SU-DHL-6 (cell line): ENCODE measurements at regions not wholly inside any gene's neighbourhood (a gene's known extent, or its start where the extent isn't known, plus 50 kb on each side); places are given as distances from the start of the nearest gene placed in this dataset.
"Not testable (repeated sequence)": the region's sequence is repeated elsewhere in the genome, so short reads cannot be mapped to it uniquely, and the experiment has no call there.

Experiments
- H2AFZ ChIP-seq: fragments of 200-600 bp; sonication (generic); 2 replicates; pipeline ENCODE4 v1.6.1; 2014; ENCODE audit warnings: low read depth, mild to moderate bottlenecking, moderate library complexity, mixed read lengths, antibody characterized with exemption, low read length; ENCODE audit not compliant: severe bottlenecking
- H3F3A ChIP-seq: fragments of 200-600 bp; shearing (Covaris generic); 2 replicates; pipeline ENCODE4 v1.6.0; 2016; ENCODE audit warnings: antibody characterized with exemption, mild to moderate bottlenecking; ENCODE audit not compliant: insufficient read depth
- H3K27ac ChIP-seq: fragments of 200-600 bp; sonication (generic); 2 replicates; pipeline ENCODE4 v1.5.1; 2016; ENCODE audit warnings: low read depth, mild to moderate bottlenecking, low read length, moderate library complexity, mixed read lengths
- H3K27me3 ChIP-seq: fragments of 200-600 bp; sonication (generic), shearing (Covaris generic); 2 replicates; pipeline ENCODE4 v1.6.0; 2014; ENCODE audit warnings: mild to moderate bottlenecking, low read length
- H3K36me3 ChIP-seq: fragments of 200-600 bp; sonication (generic); 2 replicates; pipeline ENCODE4 v1.6.1; 2014; ENCODE audit warnings: mild to moderate bottlenecking, low read length, mixed read lengths
- H3K4me2 ChIP-seq: fragments of 300-600, 200-600 bp; shearing (Covaris generic), sonication (generic); 2 replicates; pipeline ENCODE4 v1.6.0; 2014; ENCODE audit warnings: low read length, low read depth, mild to moderate bottlenecking; ENCODE audit not compliant: poor library complexity, severe bottlenecking
- H3K4me3 ChIP-seq: fragments of 200-600 bp; sonication (generic); 2 replicates; pipeline ENCODE4 v1.5.1; 2014; ENCODE audit warnings: antibody characterized with exemption, low read length, mild to moderate bottlenecking, mixed read lengths; ENCODE audit not compliant: insufficient read depth, poor library complexity, severe bottlenecking
- H3K79me2 ChIP-seq: fragments of 200-600 bp; sonication (generic); 2 replicates; pipeline ENCODE4 v1.6.1; 2014; ENCODE audit warnings: mild to moderate bottlenecking, low read length, moderate library complexity; ENCODE audit not compliant: insufficient read depth
- H3K9ac ChIP-seq: fragments of 200-600 bp; sonication (generic); 2 replicates; pipeline ENCODE4 v1.7.0; 2014; ENCODE audit warnings: mild to moderate bottlenecking, low read length
- H3K9me2 ChIP-seq: fragments of 200-600 bp; sonication (generic); replicated peaks from 2 replicates; pipeline ENCODE4 v1.6.1; 2014; ENCODE audit warnings: low read length; ENCODE audit not compliant: insufficient read depth
- H3K9me3 ChIP-seq: fragments of 200-600 bp; sonication (generic); 2 replicates; pipeline ENCODE4 v1.6.1; 2014; ENCODE audit warnings: low read length, mixed read lengths; ENCODE audit not compliant: insufficient read depth
- H4K20me1 ChIP-seq: fragments of 200-600 bp; sonication (generic); 2 replicates; pipeline ENCODE4 v1.6.1; 2014; ENCODE audit warnings: low read depth, mild to moderate bottlenecking, antibody characterized with exemption, low read length, moderate library complexity, mixed read lengths
- CTCF ChIP-seq: fragments of 200-600 bp; sonication (generic); IDR thresholded peaks from one replicate; pipeline ENCODE4 v1.5.1; 2017; ENCODE audit warnings: antibody characterized with exemption, mild to moderate bottlenecking, low read length, moderate library complexity; ENCODE audit not compliant: insufficient read depth, poor library complexity, severe bottlenecking
- EZH2phosphoT487 ChIP-seq: fragments of 200-600 bp; sonication (generic), shearing (Covaris generic); conservative IDR thresholded peaks from 2 replicates; pipeline ENCODE4 v1.6.1; 2018; ENCODE audit warnings: mild to moderate bottlenecking, antibody characterized with exemption, low read length, moderate library complexity, mixed read lengths

- Histone ChIP-seq H3K79me2 (no peaks in the 10 kb centered on the region), H3K9me3 (no peaks in the 10 kb centered on the region), H3F3A (no peaks in the 10 kb centered on the region), H3K4me3 (no peak overlapping the region), H3K4me2 (no peak overlapping the region), H3K9me2 (no peaks in the 10 kb centered on the region), H3K27me3 (no peaks in the 10 kb centered on the region), H2AFZ (no peak overlapping the region), H3K36me3 (no peaks in the 10 kb centered on the region), H3K27ac (no peak overlapping the region), H4K20me1 (no peaks in the 10 kb centered on the region), H3K9ac (no peak overlapping the region)
- no peak for TF ChIP-seq EZH2phosphoT487
Observed at GRCh38 chr13:58698531-58698930, 1067.0 kb downstream of the PCDH17 start.

- peaks cover 6% of the 10 kb centered on the region; the same call in 1 of the 2 replicates for H3K9me3 ChIP-seq
- no peak overlapping the region for H3K9ac ChIP-seq
- no peaks in the 10 kb centered on the region for H3K27me3 ChIP-seq
- no peak for TF ChIP-seq EZH2phosphoT487
- no peak for TF ChIP-seq CTCF
- no peaks in the 10 kb centered on the region for H3K79me2 ChIP-seq
- no peak overlapping the region for H2AFZ ChIP-seq
- no peak overlapping the region for H3K4me3 ChIP-seq
- no peaks in the 10 kb centered on the region for H3K9me2 ChIP-seq
- H3K36me3 ChIP-seq = no peaks in the 10 kb centered on the region
- no peak overlapping the region for H3K27ac ChIP-seq
- peak overlapping the region; percentile 20 for H3K4me2 ChIP-seq
- H3F3A ChIP-seq = no peaks in the 10 kb centered on the region
- H4K20me1 ChIP-seq = no peaks in the 10 kb centered on the region
Observed at GRCh38 chr13:58704953-58705352, 1073.4 kb downstream of the PCDH17 start.

- TF ChIP-seq EZH2phosphoT487 = no peak
- TF ChIP-seq CTCF = no peak
- Histone ChIP-seq H3F3A (no peaks in the 10 kb centered on the region), H4K20me1 (no peaks in the 10 kb centered on the region), H3K27me3 (no peaks in the 10 kb centered on the region), H3K9me2 (no peaks in the 10 kb centered on the region), H2AFZ (peak overlapping the region; percentile 59), H3K36me3 (no peaks in the 10 kb centered on the region), H3K79me2 (no peaks in the 10 kb centered on the region), H3K27ac (no peak overlapping the region), H3K4me2 (no peak overlapping the region), H3K9ac (no peak overlapping the region), H3K9me3 (peaks cover 6% of the 10 kb centered on the region; the same call in 1 of the 2 replicates), H3K4me3 (no peak overlapping the region)
Observed at GRCh38 chr13:58706421-58706820, 1074.9 kb downstream of the PCDH17 start.

GRCh38 chr13:58712191-58712590, 1080.6 kb downstream of the PCDH17 start:
- no peak overlapping the region for H3K9ac ChIP-seq
- H3F3A ChIP-seq = no peaks in the 10 kb centered on the region
- H3K4me3 ChIP-seq = no peak overlapping the region
- H3K4me2 ChIP-seq = no peak overlapping the region
- H3K9me3 ChIP-seq = peaks cover 6% of the 10 kb centered on the region; the same call in 1 of the 2 replicates
- H3K36me3 ChIP-seq = no peaks in the 10 kb centered on the region
- no peaks in the 10 kb centered on the region for H3K27me3 ChIP-seq
- no peak overlapping the region for H2AFZ ChIP-seq
- no peak for TF ChIP-seq CTCF
- H4K20me1 ChIP-seq = no peaks in the 10 kb centered on the region
- no peaks in the 10 kb centered on the region for H3K9me2 ChIP-seq
- no peaks in the 10 kb centered on the region for H3K79me2 ChIP-seq
- H3K27ac ChIP-seq = no peak overlapping the region

GRCh38 chr13:58714016-58714415, 1082.5 kb downstream of the PCDH17 start:
- H3K9me3 ChIP-seq, H3K27ac ChIP-seq, H3F3A ChIP-seq: not testable (repeated sequence)

More at GRCh38 chr13:58714016-58714415, 1082.5 kb downstream of the PCDH17 start:
- not testable (repeated sequence) for H3K27me3 ChIP-seq, H3K4me2 ChIP-seq, H3K9me2 ChIP-seq, H3K79me2 ChIP-seq, H3K36me3 ChIP-seq, H3K4me3 ChIP-seq, H3K9ac ChIP-seq, H4K20me1 ChIP-seq, H2AFZ ChIP-seq
